HG03159 (cell line): ENCODE measurements at regions not wholly inside any gene's neighbourhood (a gene's known extent, or its start where the extent isn't known, plus 50 kb on each side); places are given as distances from the start of the nearest gene placed in this dataset.

ENCODE experiments used
- ATAC-seq: cut with Tn5 transposase; IDR thresholded peaks from one replicate; pipeline ENCODE4 v1.9.1; 2021; ENCODE audit warnings: mild to moderate bottlenecking, moderate library complexity; ENCODE audit not compliant: unreplicated experiment

GRCh38 chr6:166010136-166010960, 157.3 kb downstream of the TBXT start:
- no peak for ATAC-seq

- ATAC-seq: no peak
Measured at GRCh38 chr6:166009385-166010031, 158.1 kb downstream of the TBXT start.

GRCh38 chr6:166008441-166009369, 158.9 kb downstream of the TBXT start:
- no peak for ATAC-seq

GRCh38 chr6:166007349-166008263, 160.0 kb downstream of the TBXT start:
- no peak for ATAC-seq

- no peak for ATAC-seq
Measured at GRCh38 chr6:166006900-166007301, 160.8 kb downstream of the TBXT start.

GRCh38 chr6:166005944-166006899, 161.4 kb downstream of the TBXT start:
- no peak for ATAC-seq

- ATAC-seq: no peak
Measured at GRCh38 chr6:166005401-166005943, 162.2 kb downstream of the TBXT start.

GRCh38 chr6:166004876-166005275, 162.8 kb downstream of the TBXT start:
- no peak for ATAC-seq

- ATAC-seq: no peak
Measured at GRCh38 chr6:166004471-166004870, 163.2 kb downstream of the TBXT start.

GRCh38 chr6:166003569-166003968, 164.1 kb downstream of the TBXT start:
- ATAC-seq: no peak

GRCh38 chr6:166001359-166001758, 166.3 kb downstream of the TBXT start:
- no peak for ATAC-seq

GRCh38 chr6:165999279-165999678, 168.4 kb downstream of the TBXT start:
- ATAC-seq: no peak

GRCh38 chr6:165998072-165998471, 169.6 kb downstream of the TBXT start:
- no peak for ATAC-seq

- ATAC-seq: no peak
Measured at GRCh38 chr6:165991341-165991740, 176.3 kb downstream of the TBXT start.

- no peak for ATAC-seq
Measured at GRCh38 chr6:165990216-165990615, 177.4 kb downstream of the TBXT start.

- no peak for ATAC-seq
Measured at GRCh38 chr6:165988757-165989456, 178.7 kb downstream of the TBXT start.

GRCh38 chr6:165988302-165988756, 179.3 kb downstream of the TBXT start:
- no peak for ATAC-seq
